IMR-90 (cell line): ENCODE measurements at regions not wholly inside any gene's neighbourhood (a gene's known extent, or its start where the extent isn't known, plus 50 kb on each side); places are given as distances from the start of the nearest gene placed in this dataset.

ENCODE experiments used
- ATAC-seq: fragments of 200-7000 bp; cut with Tn5 transposase; 2 replicates; pipeline ENCODE4 v1.9.1; 2020; ENCODE audit warnings: low read depth, mild to moderate bottlenecking, moderate library complexity
- BruUV-seq: library from RNA; stranded (reverse); fragments of 400-500 nt; replicated peaks from 2 replicates; lab custom pipeline; 2021; lab: Mats Ljungman, UMichigan
- CTCF ChIA-PET: fragments of 300-600 bp; formaldehyde crosslinking; extraction: SDS; loops from one replicate; lab custom pipeline; 2021; ENCODE audit warnings: antibody characterized with exemption; lab: Yijun Ruan, JAX
- POLR2A ChIA-PET: fragments of 300-600 bp; sonication (Branson Sonifier 250); formaldehyde crosslinking; loops from one replicate; lab custom pipeline; 2022; ENCODE audit warnings: antibody characterized with exemption; ENCODE audit not compliant: unreplicated experiment; lab: Charles Lee
- DNase-seq: peaks from one replicate; pipeline ENCODE4 v3.0.0; 2013
- H2AFZ ChIP-seq: replicated peaks from 2 replicates; pipeline ENCODE3; 2013; ENCODE audit warnings: low read length, mild to moderate bottlenecking; ENCODE audit not compliant: poor library complexity
- H2AK5ac ChIP-seq: 2 replicates; pipeline ENCODE4 v1.6.1; 2013; ENCODE audit warnings: low read depth, low read length, inconsistent platforms
- H2AK9ac ChIP-seq: replicated peaks from 2 replicates; pipeline ENCODE3; 2013; ENCODE audit warnings: mild to moderate bottlenecking, low read depth, low read length, moderate library complexity; ENCODE audit not compliant: poor library complexity
- H2BK120ac ChIP-seq: 2 replicates; pipeline ENCODE4 v1.6.1; 2013; ENCODE audit warnings: low read depth, low read length, inconsistent platforms
- H2BK15ac ChIP-seq: 3 replicates; pipeline ENCODE4 v1.6.1; 2013; ENCODE audit warnings: low read depth, low read length, inconsistent platforms
- H2BK20ac ChIP-seq: 2 replicates; pipeline ENCODE4 v1.6.1; 2013; ENCODE audit warnings: low read depth, mild to moderate bottlenecking, inconsistent platforms, low read length, moderate library complexity
- H2BK5ac ChIP-seq: 2 replicates; pipeline ENCODE4 v1.6.1; 2013; ENCODE audit warnings: mild to moderate bottlenecking, low read depth, low read length, inconsistent platforms; ENCODE audit not compliant: poor library complexity, severe bottlenecking
- H3K14ac ChIP-seq: replicated peaks from 2 replicates; pipeline ENCODE4 v1.6.1; 2013; ENCODE audit warnings: low read depth, low read length, inconsistent platforms
- H3K18ac ChIP-seq: 2 replicates; pipeline ENCODE4 v1.6.1; 2013; ENCODE audit warnings: low read depth, low read length, control low read depth
- H3K23ac ChIP-seq: 2 replicates; pipeline ENCODE4 v1.6.1; 2013; ENCODE audit warnings: low read depth, low read length, inconsistent platforms
- H3K27ac ChIP-seq: 2 replicates; pipeline ENCODE4 v1.5.1; 2013; ENCODE audit warnings: mild to moderate bottlenecking, control low read depth, low read length; ENCODE audit not compliant: insufficient read depth
- H3K27me3 ChIP-seq: 2 replicates; pipeline ENCODE4 v1.6.1; 2013; ENCODE audit warnings: low read length; ENCODE audit not compliant: control insufficient read depth, insufficient read depth
- H3K36me3 ChIP-seq: 2 replicates; pipeline ENCODE4 v1.6.1; 2013; ENCODE audit warnings: low read length, mixed read lengths; ENCODE audit not compliant: control insufficient read depth, insufficient read depth
- H3K4ac ChIP-seq: 2 replicates; pipeline ENCODE4 v1.6.1; 2013; ENCODE audit warnings: low read depth, low read length, inconsistent platforms
- H3K4me1 ChIP-seq: 2 replicates; pipeline ENCODE4 v1.6.1; 2013; ENCODE audit warnings: low read length, mixed read lengths; ENCODE audit not compliant: control insufficient read depth, insufficient read depth
- H3K4me2 ChIP-seq: 2 replicates; pipeline ENCODE4 v1.6.1; 2013; ENCODE audit warnings: low read depth, mild to moderate bottlenecking, control low read depth, low read length, moderate library complexity
- H3K4me3 ChIP-seq: 2 replicates; pipeline ENCODE4 v1.5.1; 2013; ENCODE audit warnings: low read depth, mild to moderate bottlenecking, control low read depth, low read length, moderate library complexity; ENCODE audit not compliant: insufficient read depth
- H3K56ac ChIP-seq: 2 replicates; pipeline ENCODE4 v1.6.1; 2013; ENCODE audit warnings: low read length, inconsistent platforms; ENCODE audit not compliant: insufficient read depth; ENCODE audit errors: extremely low read depth
- H3K79me1 ChIP-seq, 2 experiments: 2 replicates each; pipeline ENCODE4 v1.6.1; 2013; ENCODE audit warnings: low read length in 2 of 2, inconsistent platforms in 1 of 2, low read depth in 1 of 2
- H3K9ac ChIP-seq: 2 replicates; pipeline ENCODE4 v1.6.1; 2013; ENCODE audit warnings: low read depth, low read length, control low read depth
- H3K9me1 ChIP-seq: 2 replicates; pipeline ENCODE4 v1.6.1; 2013; ENCODE audit warnings: low read length, inconsistent platforms; ENCODE audit not compliant: insufficient read depth
- H3K9me3 ChIP-seq: 2 replicates; pipeline ENCODE4 v1.6.1; 2013; ENCODE audit warnings: low read length; ENCODE audit not compliant: control insufficient read depth, insufficient read depth
- H4K20me1 ChIP-seq: 2 replicates; pipeline ENCODE4 v1.6.1; 2013; ENCODE audit warnings: low read length, inconsistent platforms; ENCODE audit not compliant: insufficient read depth
- H4K5ac ChIP-seq: 2 replicates; pipeline ENCODE4 v1.6.1; 2013; ENCODE audit warnings: mild to moderate bottlenecking, low read depth, low read length, control low read depth
- H4K8ac ChIP-seq, 2 experiments: 2 replicates each; pipeline ENCODE4 v1.6.1; 2013; ENCODE audit warnings: low read depth in 2 of 2, low read length in 2 of 2, control low read depth in 1 of 2, inconsistent platforms in 1 of 2
- H4K91ac ChIP-seq: 2 replicates; pipeline ENCODE4 v1.6.1; 2013; ENCODE audit warnings: low read depth, low read length, inconsistent platforms; ENCODE audit not compliant: insufficient read depth
- BHLHE40 ChIP-seq: fragments of 150-350 bp; IDR thresholded peaks from 2 replicates; pipeline ENCODE4 v1.6.1; 2016; ENCODE audit warnings: mild to moderate bottlenecking, low read depth, low read length
- CTCF ChIP-seq: conservative IDR thresholded peaks from 2 replicates; pipeline ENCODE4 v1.5.1; 2012; ENCODE audit warnings: mild to moderate bottlenecking, low read depth, low read length, improper control_type of control experiment
- FOS ChIP-seq: fragments of 150-350 bp; IDR thresholded peaks from 2 replicates; pipeline ENCODE4 v1.6.1; 2016; ENCODE audit warnings: low read depth, low read length
- MAFK ChIP-seq: IDR thresholded peaks from 2 replicates; pipeline ENCODE4 v1.6.1; 2012; ENCODE audit warnings: low read depth, low read length, improper control_type of control experiment
- MAZ ChIP-seq: IDR thresholded peaks from 2 replicates; pipeline ENCODE4 v1.6.1; 2012; ENCODE audit warnings: low read depth, mild to moderate bottlenecking, low read length, improper control_type of control experiment, moderate library complexity, borderline replicate concordance
- MXI1 ChIP-seq: IDR thresholded peaks from 2 replicates; pipeline ENCODE4 v1.6.1; 2012; ENCODE audit warnings: low read depth, mild to moderate bottlenecking, low read length, moderate library complexity, borderline replicate concordance
- NFE2L2 ChIP-seq: fragments of 150-350 bp; IDR thresholded peaks from 2 replicates; pipeline ENCODE4 v1.6.1; 2016; ENCODE audit warnings: low read depth, mild to moderate bottlenecking, low read length
- POLR2A ChIP-seq: IDR thresholded peaks from 2 replicates; pipeline ENCODE4 v1.6.1; 2012; ENCODE audit warnings: mild to moderate bottlenecking, low read depth, low read length
- RAD21 ChIP-seq: IDR thresholded peaks from 2 replicates; pipeline ENCODE4 v1.6.1; 2012; ENCODE audit warnings: low read length, improper control_type of control experiment
- RFX5 ChIP-seq: IDR thresholded peaks from 2 replicates; pipeline ENCODE4 v1.8.0; 2012; ENCODE audit warnings: low read depth, mild to moderate bottlenecking, low read length, moderate library complexity
- SMC3 ChIP-seq: fragments of 150-350 bp; IDR thresholded peaks from 2 replicates; pipeline ENCODE4 v1.6.1; 2016; ENCODE audit warnings: low read depth, mild to moderate bottlenecking, antibody characterized with exemption, low read length, moderate library complexity
- USF2 ChIP-seq: fragments of 150-350 bp; IDR thresholded peaks from 2 replicates; pipeline ENCODE4 v1.6.1; 2017; ENCODE audit warnings: mild to moderate bottlenecking, antibody characterized with exemption, low read length, low read depth
- WGBS, 2 experiments: methylation state at CpG; one replicate each; pipeline versions ENCODE4 v1.1.5 to v1.1.7; 2013; ENCODE audit warnings: missing lambda C conversion rate in 2 of 2; ENCODE audit not compliant: insufficient read length in 1 of 2; ENCODE audit errors: extremely low coverage in 2 of 2; 5-methylcytosine and 5-hydroxymethylcytosine counted together
- dilution Hi-C: fragments of 300-500 bp; cut with HindIII; formaldehyde crosslinking; loops from one replicate; pipeline ENCODE4 v1.14.3; 2018; ENCODE audit warnings: low sequenced_read_pairs; ENCODE audit not compliant: unreplicated experiment
- in situ Hi-C: fragments of 300-500 bp; cut with MboI; formaldehyde crosslinking; loops from 3 replicates; pipeline ENCODE4 v1.14.3; 2019; ENCODE audit warnings: low sequenced_read_pairs, inconsistent platforms, mixed read lengths
- intact Hi-C: fragments of 100-400 bp; cut with micrococcal nuclease; formaldehyde crosslinking; loops from 2 replicates; pipeline ENCODE4 v1.10.0; 2022
- TF ChIP-seq, protein P1 (sequence below): fragments of 150-350 bp; IDR thresholded peaks from 2 replicates; pipeline ENCODE4 v1.6.1; 2016; ENCODE audit warnings: low read depth, mild to moderate bottlenecking, low read length, moderate library complexity, borderline replicate concordance

GRCh38 chr5:99460701-99461100 is 531.9 kb upstream of the CHD1 start:
- intact Hi-C loops (no loop called here), dilution Hi-C loops (no loop called here), in situ Hi-C loops (no loop called here)
- Histone ChIP-seq H2BK5ac (no peak overlapping the region), H3K4me3 (no peak overlapping the region), H4K91ac (no peak overlapping the region), H2BK20ac (no peak overlapping the region), H2BK120ac (no peak overlapping the region), H3K14ac (no peak overlapping the region), H3K27me3 (no peaks in the 10 kb centered on the region), H2AK5ac (no peak overlapping the region), H3K9me1 (no peaks in the 10 kb centered on the region), H2AFZ (no peak overlapping the region), H3K9ac (no peak overlapping the region), H3K56ac (no peak overlapping the region), H3K4ac (no peak overlapping the region), H3K4me1 (no peaks in the 10 kb centered on the region), H2BK15ac (no peak overlapping the region), H3K4me2 (no peak overlapping the region), H3K27ac (no peak overlapping the region), H3K79me1 (no peaks in the 10 kb centered on the region), H3K36me3 (no peaks in the 10 kb centered on the region), H3K18ac (no peak overlapping the region), H4K8ac (no peak overlapping the region), H4K20me1 (no peaks in the 10 kb centered on the region), H3K23ac (no peak overlapping the region), H3K9me3 (peaks cover 2% of the 10 kb centered on the region; the same call in 1 of the 2 replicates), H4K5ac (no peak overlapping the region), H2AK9ac (no peak overlapping the region)
- no TSS peak for BruUV-seq
- CTCF ChIA-PET, result interaction anchor here (0.6 kb wide), 1 partner anchor 694 kb away, joined by 6 read pairs; no protein-coding TSS in a partner anchor
- no peak for ATAC-seq
- POLR2A ChIA-PET, result no interaction called here
- no peak for DNase-seq
- TF ChIP-seq CTCF (no peak), FOS (no peak), POLR2A (no peak), RAD21 (no peak), BHLHE40 (no peak), RFX5 (no peak), MAZ (no peak), MAFK (no peak), MXI1 (no peak), SMC3 (no peak), NFE2L2 (no peak), USF2 (no peak)
- TF ChIP-seq, protein P1, sequence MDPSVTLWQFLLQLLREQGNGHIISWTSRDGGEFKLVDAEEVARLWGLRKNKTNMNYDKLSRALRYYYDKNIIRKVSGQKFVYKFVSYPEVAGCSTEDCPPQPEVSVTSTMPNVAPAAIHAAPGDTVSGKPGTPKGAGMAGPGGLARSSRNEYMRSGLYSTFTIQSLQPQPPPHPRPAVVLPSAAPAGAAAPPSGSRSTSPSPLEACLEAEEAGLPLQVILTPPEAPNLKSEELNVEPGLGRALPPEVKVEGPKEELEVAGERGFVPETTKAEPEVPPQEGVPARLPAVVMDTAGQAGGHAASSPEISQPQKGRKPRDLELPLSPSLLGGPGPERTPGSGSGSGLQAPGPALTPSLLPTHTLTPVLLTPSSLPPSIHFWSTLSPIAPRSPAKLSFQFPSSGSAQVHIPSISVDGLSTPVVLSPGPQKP, result no peak
- WGBS, 2 experiments, result no CpG with 5 or more reads among the region's 2 CpGs
